OCI-LY7 (cell line): ENCODE measurements at regions not wholly inside any gene's neighbourhood (a gene's known extent, or its start where the extent isn't known, plus 50 kb on each side); places are given as distances from the start of the nearest gene placed in this dataset.

Experiments used
- BruUV-seq: library from RNA; stranded (reverse); fragments of 400-500 nt; replicated peaks from 2 replicates; lab custom pipeline; 2021; lab: Mats Ljungman, UMichigan
- CTCF ChIA-PET: fragments of 300-600 bp; sonication (Branson Sonifier 250); formaldehyde crosslinking; loops from one replicate; lab custom pipeline; 2022; ENCODE audit warnings: antibody characterized with exemption; ENCODE audit not compliant: unreplicated experiment; lab: Charles Lee
- POLR2A ChIA-PET: fragments of 300-600 bp; sonication (Branson Sonifier 250); formaldehyde crosslinking; loops from one replicate; lab custom pipeline; 2022; ENCODE audit warnings: antibody characterized with exemption; lab: Charles Lee
- DNase-seq: peaks from one replicate; pipeline ENCODE4 v3.0.0-alpha.2; 2015; ENCODE audit warnings: low spot score
- H2AFZ ChIP-seq: fragments of 200-600 bp; sonication (generic), shearing (Covaris generic); 2 replicates; pipeline ENCODE4 v1.6.1; 2014; ENCODE audit warnings: mild to moderate bottlenecking, antibody characterized with exemption, low read length, moderate library complexity
- H3K27ac ChIP-seq: fragments of 200-600 bp; sonication (generic); 2 replicates; pipeline ENCODE4 v1.5.1; 2014; ENCODE audit warnings: mixed run types, low read depth, mild to moderate bottlenecking, moderate library complexity, low read length, inconsistent platforms; ENCODE audit not compliant: poor library complexity, severe bottlenecking
- H3K36me3 ChIP-seq: fragments of 200-600 bp; sonication (generic); 2 replicates; pipeline ENCODE4 v1.6.1; 2014; ENCODE audit warnings: mild to moderate bottlenecking, antibody characterized with exemption, low read length, moderate library complexity, mixed read lengths; ENCODE audit not compliant: insufficient read depth
- H3K4me1 ChIP-seq: fragments of 200-600 bp; sonication (generic); 2 replicates; pipeline ENCODE4 v1.5.1; 2014; ENCODE audit warnings: mild to moderate bottlenecking, low read length; ENCODE audit not compliant: insufficient read depth, poor library complexity, severe bottlenecking
- H3K4me2 ChIP-seq: fragments of 200-600 bp; sonication (generic); 2 replicates; pipeline ENCODE4 v1.6.1; 2014; ENCODE audit warnings: mild to moderate bottlenecking, low read length
- H3K4me3 ChIP-seq: fragments of 200-600 bp; sonication (generic); 2 replicates; pipeline ENCODE4 v1.5.1; 2014; ENCODE audit warnings: mild to moderate bottlenecking, low read depth, low read length; ENCODE audit not compliant: poor library complexity, severe bottlenecking
- H3K79me2 ChIP-seq: fragments of 200-600 bp; sonication (generic); 2 replicates; pipeline ENCODE4 v1.6.1; 2016; ENCODE audit warnings: low read depth, mild to moderate bottlenecking, low read length, moderate library complexity, mixed read lengths; ENCODE audit not compliant: insufficient read depth
- H3K9me2 ChIP-seq: fragments of 200-600 bp; sonication (generic); 2 replicates; pipeline ENCODE4 v1.6.1; 2016; ENCODE audit warnings: mild to moderate bottlenecking, low read length, mixed read lengths; ENCODE audit not compliant: insufficient read depth
- H3K9me3 ChIP-seq: fragments of 200-600 bp; sonication (generic); 2 replicates; pipeline ENCODE4 v1.6.1; 2014; ENCODE audit warnings: mild to moderate bottlenecking, mixed run types, low read length, mixed read lengths
- H4K20me1 ChIP-seq: fragments of 200-600 bp; sonication (generic); 2 replicates; pipeline ENCODE4 v1.6.1; 2014; ENCODE audit warnings: mild to moderate bottlenecking, antibody characterized with exemption, low read length, moderate library complexity, mixed read lengths; ENCODE audit not compliant: insufficient read depth
- CTCF ChIP-seq: fragments of 200-600 bp; sonication (generic); conservative IDR thresholded peaks from 2 replicates; pipeline ENCODE4 v1.5.1; 2014; ENCODE audit warnings: mild to moderate bottlenecking, antibody characterized with exemption, low read length, moderate library complexity, mixed read lengths
- EZH2phosphoT487 ChIP-seq: fragments of 200-600 bp; sonication (generic); IDR thresholded peaks from 2 replicates; pipeline ENCODE4 v1.6.1; 2018; ENCODE audit warnings: low read depth, borderline replicate concordance, mild to moderate bottlenecking, mixed run types, antibody characterized with exemption, low read length, moderate library complexity, mixed read lengths
- intact Hi-C: fragments of 100-400 bp; cut with micrococcal nuclease; formaldehyde crosslinking; loops from one replicate; pipeline ENCODE4 v1.10.0; 2022; ENCODE audit not compliant: unreplicated experiment

- H2AFZ ChIP-seq = no peak overlapping the region
- intact Hi-C loops = no loop called here
- H3K9me3 ChIP-seq = no peaks in the 10 kb centered on the region
- no peak overlapping the region for H3K27ac ChIP-seq
- H3K79me2 ChIP-seq = no peaks in the 10 kb centered on the region
- ChIA-PET CTCF (no interaction called here), POLR2A (no interaction called here)
- H3K4me2 ChIP-seq = no peak overlapping the region
- no TSS peak for BruUV-seq
- H3K36me3 ChIP-seq = no peaks in the 10 kb centered on the region
- DNase-seq = no peak
- TF ChIP-seq EZH2phosphoT487 (no peak), CTCF (no peak)
- H3K4me3 ChIP-seq = no peak overlapping the region
- H3K9me2 ChIP-seq = no peaks in the 10 kb centered on the region
- H3K4me1 ChIP-seq = peaks cover 7% of the 10 kb centered on the region
- H4K20me1 ChIP-seq = no peaks in the 10 kb centered on the region
These were observed 90.1 kb downstream of the CAVIN4 start for GRCh38 chr9:100668024-100668423.

GRCh38 chr9:100669968-100670367, 92.1 kb downstream of the CAVIN4 start:
- H4K20me1 ChIP-seq = no peaks in the 10 kb centered on the region
- no peak overlapping the region for H2AFZ ChIP-seq
- intact Hi-C loops = no loop called here
- no peaks in the 10 kb centered on the region for H3K79me2 ChIP-seq
- TF ChIP-seq CTCF = no peak
- TF ChIP-seq EZH2phosphoT487 = no peak
- POLR2A ChIA-PET = interaction anchor here (0.6 to 0.7 kb wide), 3 partner anchors 10 to 1023 kb away, joined by 3 read pairs; no protein-coding TSS in a partner anchor
- H3K27ac ChIP-seq = no peak overlapping the region
- H3K4me1 ChIP-seq = peaks cover 7% of the 10 kb centered on the region
- H3K9me3 ChIP-seq = no peaks in the 10 kb centered on the region
- CTCF ChIA-PET = no interaction called here
- H3K9me2 ChIP-seq = no peaks in the 10 kb centered on the region
- no peaks in the 10 kb centered on the region for H3K36me3 ChIP-seq
- H3K4me2 ChIP-seq = no peak overlapping the region
- BruUV-seq = no TSS peak
- no peak for DNase-seq
- H3K4me3 ChIP-seq = no peak overlapping the region

- no TSS peak for BruUV-seq
- peak; percentile 30 for DNase-seq
- H3K79me2 ChIP-seq = no peaks in the 10 kb centered on the region
These were observed 92.8 kb downstream of the CAVIN4 start for GRCh38 chr9:100670719-100671118.

More at GRCh38 chr9:100670719-100671118, 92.8 kb downstream of the CAVIN4 start:
- intact Hi-C loops = no loop called here
- Histone ChIP-seq H3K4me2 (peak overlapping the region; percentile 28; the same call in 1 of the 2 replicates), H3K27ac (no peak overlapping the region), H3K36me3 (no peaks in the 10 kb centered on the region), H4K20me1 (no peaks in the 10 kb centered on the region), H3K4me1 (peaks cover 7% of the 10 kb centered on the region), H3K9me3 (no peaks in the 10 kb centered on the region), H3K9me2 (no peaks in the 10 kb centered on the region), H2AFZ (no peak overlapping the region), H3K4me3 (no peak overlapping the region)
- no peak for TF ChIP-seq EZH2phosphoT487
- TF ChIP-seq CTCF = no peak
- ChIA-PET CTCF (no interaction called here), POLR2A (interaction anchor here (0.5 kb wide), 1 partner anchor 488 kb away, joined by 3 read pairs; no protein-coding TSS in a partner anchor)
